Breast epithelium (tissue), 3 donors: ENCODE measurements at regions not wholly inside any gene's neighbourhood (a gene's known extent, or its start where the extent isn't known, plus 50 kb on each side); places are given as distances from the start of the nearest gene placed in this dataset.

Experiments
- CTCF ChIP-seq, 3 donors: fragments of 450-650 bp; IDR thresholded peaks; one replicate each; pipeline ENCODE4 v1.5.1; 2016 to 2017; ENCODE audit warnings: antibody characterized with exemption in 3 of 3, mild to moderate bottlenecking in 3 of 3, moderate library complexity in 3 of 3
- POLR2A ChIP-seq: fragments of 450-650 bp; IDR thresholded peaks from one replicate; pipeline ENCODE4 v1.6.1; 2016; ENCODE audit warnings: antibody characterized with exemption, mild to moderate bottlenecking, moderate library complexity

DNA sequence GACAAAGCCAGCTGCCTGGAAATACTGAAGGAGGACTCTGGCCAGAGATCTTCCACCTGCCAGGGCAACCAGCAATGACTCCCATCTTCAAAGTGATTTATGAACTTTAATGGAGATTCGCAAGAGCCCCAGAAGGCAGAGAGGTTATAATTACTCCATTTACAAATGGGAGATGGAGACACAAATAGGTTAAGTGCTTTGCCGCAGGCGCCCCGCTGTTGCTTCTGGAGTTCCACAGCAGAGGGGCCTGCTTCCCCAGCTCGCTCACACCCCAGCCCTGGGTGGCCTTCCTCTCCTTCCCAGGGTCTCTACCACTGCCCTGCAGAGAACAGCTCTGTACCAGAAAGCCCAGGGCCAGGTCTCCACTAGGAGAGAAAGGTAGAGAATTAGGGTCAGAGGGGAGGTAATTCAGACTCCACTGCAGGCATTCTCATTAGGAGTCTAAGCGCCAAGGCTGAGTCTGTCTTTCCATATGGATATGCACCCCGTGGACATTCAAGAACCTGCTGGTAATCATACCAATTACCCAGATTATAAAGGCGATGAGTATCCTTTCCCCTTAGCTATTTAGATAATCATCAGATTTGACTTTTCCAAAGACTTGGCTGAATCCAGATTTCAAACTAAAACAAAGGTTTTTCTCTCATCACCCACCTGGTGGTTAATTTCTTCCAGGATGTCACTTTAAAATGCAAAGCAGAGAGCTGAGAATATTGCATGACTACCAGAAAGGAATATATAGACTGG, 157.6 kb upstream of the TUT7 start:
- TF ChIP-seq CTCF (IDR thresholded peaks at IDR 0.05) (no peak), POLR2A (no peak)
